Esophagus muscularis mucosa (tissue), 4 donors: ENCODE measurements at regions not wholly inside any gene's neighbourhood (a gene's known extent, or its start where the extent isn't known, plus 50 kb on each side); places are given as distances from the start of the nearest gene placed in this dataset.

Experiments
- DNase-seq: peaks from one replicate; pipeline ENCODE4 v3.0.0-alpha.2; 2017; ENCODE audit errors: extremely low spot score
- H3K27ac ChIP-seq, 4 donors: fragments of 200-600 bp; sonication (generic); replicated peaks in 1 of 4; 1 replicate in 3 of 4; 2 replicates in 1 of 4; pipeline ENCODE4 v1.5.1; 2016 to 2019; ENCODE audit warnings: mild to moderate bottlenecking in 1 of 4
- H3K27me3 ChIP-seq, 4 donors: fragments of 200-600 bp; sonication (generic); one replicate each; pipeline versions ENCODE4 v1.5.1 to v1.6.0; 2016 to 2019
- H3K36me3 ChIP-seq, 4 donors: fragments of 200-600 bp; sonication (generic); one replicate each; pipeline ENCODE4 v1.5.1; 2016 to 2019
- H3K4me1 ChIP-seq, 4 donors: fragments of 200-600 bp; sonication (generic); one replicate each; pipeline ENCODE4 v1.5.1; 2016 to 2019
- H3K4me3 ChIP-seq, 4 donors: fragments of 200-600 bp; sonication (generic); 1 replicate in 2 of 4; 2 replicates in 2 of 4; pipeline ENCODE4 v1.5.1; 2016 to 2019; ENCODE audit warnings: mild to moderate bottlenecking in 4 of 4, moderate library complexity in 1 of 4
- H3K9me3 ChIP-seq, 4 donors: fragments of 200-600 bp; sonication (generic); 1 replicate in 3 of 4; 2 replicates in 1 of 4; pipeline ENCODE4 v1.5.1; 2016 to 2019
- EP300 ChIP-seq: sonication (generic); formaldehyde crosslinking; IDR thresholded peaks from one replicate; pipeline ENCODE4 v1.6.1; 2017; ENCODE audit warnings: antibody characterized with exemption
- POLR2A ChIP-seq: fragments of 450-650 bp; IDR thresholded peaks from one replicate; pipeline ENCODE4 v1.6.1; 2017; ENCODE audit warnings: antibody characterized with exemption, moderate library complexity, mild to moderate bottlenecking, low read depth
- POLR2AphosphoS5 ChIP-seq, 2 donors: sonication (generic); formaldehyde crosslinking; IDR thresholded peaks; one replicate each; pipeline ENCODE4 v1.6.1; 2017; ENCODE audit warnings: antibody characterized with exemption in 2 of 2
- WGBS: methylation state at CpG from one replicate; pipeline ENCODE4 v1.1.5; 2018; 5-methylcytosine and 5-hydroxymethylcytosine counted together
- intact Hi-C: fragments of 100-400 bp; cut with DNase I; formaldehyde crosslinking; loops from one replicate; pipeline ENCODE4 v1.15.1; 2023
- TF ChIP-seq, protein P1 (sequence below), 3 experiments: fragments of 200-600 bp in 2 of 3; fragments of 450-650 bp in 1 of 3; sonication (generic) in 2 of 3; IDR thresholded peaks; one replicate each; pipeline ENCODE4 v1.5.1; 2017 to 2019; ENCODE audit warnings: antibody characterized with exemption in 3 of 3, mild to moderate bottlenecking in 2 of 3, moderate library complexity in 1 of 3

DNA sequence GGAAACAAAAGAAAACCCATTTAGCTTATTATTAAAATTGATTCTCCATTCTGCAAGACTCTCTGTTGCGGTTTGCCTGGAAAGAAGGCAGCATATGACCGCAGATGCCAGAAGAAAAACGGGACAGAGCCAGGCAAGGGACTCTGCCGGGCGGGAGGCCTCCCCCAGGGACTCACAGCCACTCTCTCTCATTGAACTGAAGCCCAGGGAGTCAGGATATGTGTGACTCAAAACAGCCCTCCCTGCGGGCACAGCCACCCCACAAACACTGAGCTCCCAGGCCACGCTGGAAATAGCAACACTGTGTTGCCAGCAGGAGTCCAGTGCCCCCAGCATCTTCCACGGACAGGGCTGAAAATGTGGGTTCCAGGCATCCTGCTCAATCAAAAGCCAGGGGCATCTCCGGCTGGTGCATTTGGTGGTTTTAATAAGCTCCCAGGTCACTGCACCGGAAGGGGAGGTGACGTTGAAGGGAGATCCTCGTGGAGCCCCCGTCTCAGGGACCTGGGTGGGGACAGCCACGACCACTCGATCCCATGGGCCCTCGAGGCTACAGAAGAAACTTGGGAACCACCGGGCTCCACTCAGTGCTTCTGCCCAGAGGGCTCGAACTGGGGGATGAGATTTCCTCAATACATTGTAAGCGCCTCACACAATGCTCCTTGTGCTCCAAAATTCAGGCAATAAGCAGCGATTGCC, 624.5 kb downstream of the TBC1D22A start:
- 78% methylated on average over 19 of the region's 20 CpGs for WGBS
- peaks cover 0 to 37% (median 0%) of the 10 kb centered on the region in 4 donors for H3K27me3 ChIP-seq
- DNase-seq, result no peak

DNA sequence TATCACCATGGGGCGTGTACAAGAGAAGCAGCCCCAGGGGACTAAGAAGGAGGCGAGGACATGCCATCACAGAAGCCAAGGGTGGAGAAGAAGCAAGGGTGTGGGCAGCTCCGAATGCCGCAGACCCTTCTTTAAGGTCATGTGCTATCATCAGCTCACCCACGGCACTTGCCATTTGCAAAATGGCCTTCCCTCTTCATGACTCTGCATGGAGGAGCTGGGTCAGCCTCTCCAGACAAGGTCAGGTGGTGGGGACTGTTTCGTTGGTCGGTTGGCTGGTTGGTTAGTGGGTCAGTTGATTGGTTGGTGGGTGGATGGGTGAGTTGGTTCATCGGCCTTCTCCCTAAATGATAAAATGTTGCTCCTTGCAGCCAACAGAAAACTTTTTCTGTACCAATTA, 622.5 kb downstream of the TBC1D22A start:
- intact Hi-C loops, result no loop called here
- TF ChIP-seq POLR2AphosphoS5 (IDR thresholded peaks at IDR 0.05) (no peak), EP300 (no peak), POLR2A (no peak)
- TF ChIP-seq, protein P1, sequence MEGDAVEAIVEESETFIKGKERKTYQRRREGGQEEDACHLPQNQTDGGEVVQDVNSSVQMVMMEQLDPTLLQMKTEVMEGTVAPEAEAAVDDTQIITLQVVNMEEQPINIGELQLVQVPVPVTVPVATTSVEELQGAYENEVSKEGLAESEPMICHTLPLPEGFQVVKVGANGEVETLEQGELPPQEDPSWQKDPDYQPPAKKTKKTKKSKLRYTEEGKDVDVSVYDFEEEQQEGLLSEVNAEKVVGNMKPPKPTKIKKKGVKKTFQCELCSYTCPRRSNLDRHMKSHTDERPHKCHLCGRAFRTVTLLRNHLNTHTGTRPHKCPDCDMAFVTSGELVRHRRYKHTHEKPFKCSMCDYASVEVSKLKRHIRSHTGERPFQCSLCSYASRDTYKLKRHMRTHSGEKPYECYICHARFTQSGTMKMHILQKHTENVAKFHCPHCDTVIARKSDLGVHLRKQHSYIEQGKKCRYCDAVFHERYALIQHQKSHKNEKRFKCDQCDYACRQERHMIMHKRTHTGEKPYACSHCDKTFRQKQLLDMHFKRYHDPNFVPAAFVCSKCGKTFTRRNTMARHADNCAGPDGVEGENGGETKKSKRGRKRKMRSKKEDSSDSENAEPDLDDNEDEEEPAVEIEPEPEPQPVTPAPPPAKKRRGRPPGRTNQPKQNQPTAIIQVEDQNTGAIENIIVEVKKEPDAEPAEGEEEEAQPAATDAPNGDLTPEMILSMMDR (IDR thresholded peaks at IDR 0.05), result no peak

More for the DNA sequence above, 624.5 kb downstream of the TBC1D22A start:
- TF ChIP-seq POLR2AphosphoS5 (IDR thresholded peaks at IDR 0.05), result no peak
- TF ChIP-seq, protein P1 (IDR thresholded peaks at IDR 0.05), result no peak
- intact Hi-C loops, result no loop called here
- H3K4me1 ChIP-seq, result no peaks in the 10 kb centered on the region
- H3K4me3 ChIP-seq, result no peak overlapping the region
- H3K36me3 ChIP-seq, result no peaks in the 10 kb centered on the region
- H3K9me3 ChIP-seq, result no peaks in the 10 kb centered on the region
- no peak overlapping the region for H3K27ac ChIP-seq

DNA sequence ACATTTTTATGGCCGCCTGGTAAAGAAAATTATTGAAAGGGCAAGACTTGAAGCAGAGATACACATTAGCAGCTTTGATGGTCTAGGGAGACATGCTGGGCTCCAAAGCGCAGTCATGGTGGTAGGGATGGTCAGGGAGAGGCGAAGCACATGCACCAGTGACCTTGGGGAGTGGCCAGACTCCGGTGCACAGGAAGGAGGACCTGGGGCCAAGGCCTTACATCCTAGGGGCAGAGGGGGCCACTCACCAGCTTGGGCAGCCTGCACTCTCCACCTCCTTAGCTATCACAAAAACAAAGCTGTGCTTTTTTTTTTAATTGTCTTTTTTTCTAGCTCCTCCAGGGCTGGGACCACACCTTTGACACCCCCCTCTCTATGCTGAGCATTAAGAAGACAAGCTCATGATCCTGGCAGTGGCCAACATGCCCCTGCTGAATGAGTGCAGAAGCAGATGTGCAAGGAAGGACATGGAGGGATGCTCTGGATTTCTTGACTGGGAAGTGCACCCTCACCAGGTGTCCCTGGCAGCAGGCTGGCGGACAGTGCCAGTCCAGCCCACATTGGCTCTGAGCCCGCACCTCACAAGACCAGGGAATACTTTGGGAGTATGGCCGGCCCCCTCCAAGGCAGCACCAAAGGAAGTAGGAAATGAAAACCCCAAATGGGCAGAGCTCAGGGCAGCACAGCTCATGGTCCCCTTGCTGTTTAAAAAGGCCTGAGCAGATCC, 619.9 kb downstream of the TBC1D22A start:
- H3K4me3 ChIP-seq, result no peak overlapping the region
- no peak for DNase-seq
- H3K27ac ChIP-seq, result no peak overlapping the region
- H3K27me3 ChIP-seq, result peaks cover 0 to 34% (median 0%) of the 10 kb centered on the region in 4 donors
- intact Hi-C loops, result no loop called here
- no peaks in the 10 kb centered on the region for H3K9me3 ChIP-seq
- 76% methylated on average over 7 of the region's 7 CpGs for WGBS
- TF ChIP-seq POLR2AphosphoS5 (IDR thresholded peaks at IDR 0.05) (no peak), EP300 (no peak), POLR2A (no peak)
- TF ChIP-seq, protein P1 (IDR thresholded peaks at IDR 0.05), result no peak
- no peaks in the 10 kb centered on the region for H3K36me3 ChIP-seq
- no peaks in the 10 kb centered on the region for H3K4me1 ChIP-seq

More for the DNA sequence above, 622.5 kb downstream of the TBC1D22A start:
- DNase-seq, result no peak
- WGBS, result 87% methylated on average over 8 of the region's 8 CpGs
- no peaks in the 10 kb centered on the region for H3K36me3 ChIP-seq
- H3K27ac ChIP-seq, result no peak overlapping the region
- no peaks in the 10 kb centered on the region for H3K9me3 ChIP-seq
- peaks cover 0 to 37% (median 0%) of the 10 kb centered on the region in 4 donors for H3K27me3 ChIP-seq
- no peak overlapping the region for H3K4me3 ChIP-seq
- no peaks in the 10 kb centered on the region for H3K4me1 ChIP-seq

DNA sequence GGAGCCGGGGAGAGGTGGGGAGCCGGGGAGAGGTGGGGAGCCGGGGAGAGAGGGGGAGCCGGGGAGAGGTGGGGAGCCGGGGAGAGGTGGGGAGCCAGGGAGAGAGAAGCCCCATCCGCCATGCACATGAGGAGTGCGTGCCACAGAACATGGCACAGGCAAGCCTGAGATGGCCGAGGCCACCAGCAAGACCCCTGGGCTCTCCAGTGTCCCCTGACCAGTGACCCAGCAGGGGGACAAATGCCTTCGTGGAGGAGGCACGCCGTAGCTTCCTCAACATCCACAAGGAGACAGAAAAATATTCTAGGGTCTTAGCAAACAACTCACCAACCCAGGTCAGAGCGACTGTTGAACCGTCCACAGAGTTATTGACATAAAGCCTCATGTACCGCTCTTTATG, 618.8 kb downstream of the TBC1D22A start:
- H3K4me1 ChIP-seq, result no peaks in the 10 kb centered on the region
- no peak for DNase-seq
- intact Hi-C loops, result no loop called here
- no peak overlapping the region for H3K27ac ChIP-seq
- WGBS, result 80% methylated on average over 14 of the region's 14 CpGs
- no peaks in the 10 kb centered on the region for H3K36me3 ChIP-seq
- H3K4me3 ChIP-seq, result no peak overlapping the region
- H3K27me3 ChIP-seq, result peaks cover 0 to 39% (median 0%) of the 10 kb centered on the region in 4 donors
- TF ChIP-seq, protein P1 (IDR thresholded peaks at IDR 0.05), result no peak
- TF ChIP-seq POLR2A, result no peak
- TF ChIP-seq POLR2AphosphoS5 (IDR thresholded peaks at IDR 0.05), result no peak
- no peak for TF ChIP-seq EP300
- H3K9me3 ChIP-seq, result no peaks in the 10 kb centered on the region
